HUES64 (cell line): ENCODE measurements at regions not wholly inside any gene's neighbourhood (a gene's known extent, or its start where the extent isn't known, plus 50 kb on each side); places are given as distances from the start of the nearest gene placed in this dataset.

ENCODE experiments used
- H3K27ac ChIP-seq: 2 replicates; pipeline ENCODE4 v1.7.0; 2013; ENCODE audit warnings: low read depth, low read length, inconsistent platforms
- H3K27me3 ChIP-seq: 2 replicates; pipeline ENCODE4 v1.6.1; 2013; ENCODE audit warnings: mild to moderate bottlenecking, low read length; ENCODE audit not compliant: insufficient read depth
- H3K36me3 ChIP-seq: 2 replicates; pipeline ENCODE4 v1.6.1; 2013; ENCODE audit warnings: mild to moderate bottlenecking, low read length; ENCODE audit not compliant: insufficient read depth
- H3K4me1 ChIP-seq: 2 replicates; pipeline ENCODE4 v1.6.1; 2013; ENCODE audit warnings: mild to moderate bottlenecking, low read length, moderate library complexity; ENCODE audit not compliant: insufficient read depth
- H3K4me3 ChIP-seq: 2 replicates; pipeline ENCODE4 v1.5.1; 2013; ENCODE audit warnings: mild to moderate bottlenecking, low read length, moderate library complexity
- H3K9ac ChIP-seq: 2 replicates; pipeline ENCODE4 v1.6.1; 2013; ENCODE audit warnings: mild to moderate bottlenecking, low read depth, low read length
- H3K9me3 ChIP-seq: 2 replicates; pipeline ENCODE4 v1.6.1; 2013; ENCODE audit warnings: low read depth, low read length; ENCODE audit not compliant: insufficient read depth
- WGBS: fragments of 150-250, 120-280 bp; methylation state at CpG from one replicate; pipeline ENCODE4 v1.1.7; 2013; ENCODE audit warnings: missing lambda C conversion rate; 5-methylcytosine and 5-hydroxymethylcytosine counted together

- Histone ChIP-seq H3K36me3 (no peaks in the 10 kb centered on the region), H3K27me3 (no peaks in the 10 kb centered on the region), H3K4me1 (no peaks in the 10 kb centered on the region), H3K4me3 (no peak overlapping the region), H3K27ac (no peak overlapping the region), H3K9ac (no peak overlapping the region), H3K9me3 (no peaks in the 10 kb centered on the region)
- 97% methylated on average over 8 of the region's 8 CpGs for WGBS
Measured at GRCh38 chr12:124726596-124727263, 136.9 kb downstream of the SCARB1 start.

- Histone ChIP-seq H3K36me3 (no peaks in the 10 kb centered on the region), H3K9me3 (no peaks in the 10 kb centered on the region), H3K4me3 (no peak overlapping the region), H3K27ac (no peak overlapping the region), H3K27me3 (no peaks in the 10 kb centered on the region), H3K4me1 (no peaks in the 10 kb centered on the region), H3K9ac (no peak overlapping the region)
- 91% methylated on average over 7 of the region's 7 CpGs for WGBS
Measured at GRCh38 chr12:124725597-124726237, 137.9 kb downstream of the SCARB1 start.

GRCh38 chr12:124725099-124725498 is 138.6 kb downstream of the SCARB1 start:
- Histone ChIP-seq H3K27ac (no peak overlapping the region), H3K9ac (no peak overlapping the region), H3K9me3 (no peaks in the 10 kb centered on the region), H3K27me3 (no peaks in the 10 kb centered on the region), H3K4me3 (no peak overlapping the region), H3K4me1 (no peaks in the 10 kb centered on the region), H3K36me3 (no peaks in the 10 kb centered on the region)
- 95% methylated on average over 9 of the region's 9 CpGs for WGBS

- H3K4me1 ChIP-seq, result no peaks in the 10 kb centered on the region
- H3K27me3 ChIP-seq, result no peaks in the 10 kb centered on the region
- no peaks in the 10 kb centered on the region for H3K36me3 ChIP-seq
- no peak overlapping the region for H3K4me3 ChIP-seq
- no peaks in the 10 kb centered on the region for H3K9me3 ChIP-seq
- 96% methylated on average over 3 of the region's 3 CpGs for WGBS
- H3K27ac ChIP-seq, result no peak overlapping the region
- H3K9ac ChIP-seq, result no peak overlapping the region
Measured at GRCh38 chr12:124722878-124723277, 140.8 kb downstream of the SCARB1 start.

- Histone ChIP-seq H3K4me1 (no peaks in the 10 kb centered on the region), H3K36me3 (no peaks in the 10 kb centered on the region), H3K4me3 (no peak overlapping the region), H3K9me3 (no peaks in the 10 kb centered on the region), H3K27me3 (no peaks in the 10 kb centered on the region), H3K9ac (no peak overlapping the region), H3K27ac (no peak overlapping the region)
- 80% methylated on average over 3 of the region's 3 CpGs for WGBS
Measured at GRCh38 chr12:124721501-124722162, 142.0 kb downstream of the SCARB1 start.

- Histone ChIP-seq H3K36me3 (no peaks in the 10 kb centered on the region), H3K4me3 (no peak overlapping the region), H3K27me3 (no peaks in the 10 kb centered on the region), H3K4me1 (peaks cover under 1% of the 10 kb centered on the region), H3K9ac (no peak overlapping the region), H3K9me3 (no peaks in the 10 kb centered on the region), H3K27ac (no peak overlapping the region)
- 91% methylated on average over 16 of the region's 16 CpGs for WGBS
Measured at GRCh38 chr12:124720681-124721500, 142.8 kb downstream of the SCARB1 start.

GRCh38 chr12:124720004-124720680 is 143.5 kb downstream of the SCARB1 start:
- Histone ChIP-seq H3K9ac (no peak overlapping the region), H3K27me3 (no peaks in the 10 kb centered on the region), H3K27ac (no peak overlapping the region), H3K9me3 (no peaks in the 10 kb centered on the region), H3K4me3 (no peak overlapping the region), H3K36me3 (no peaks in the 10 kb centered on the region), H3K4me1 (peaks cover 8% of the 10 kb centered on the region)
- WGBS, result 84% methylated on average over 14 of the region's 14 CpGs

GRCh38 chr12:124719231-124719630 is 144.4 kb downstream of the SCARB1 start:
- WGBS, result 87% methylated on average over 12 of the region's 12 CpGs
- no peak overlapping the region for H3K27ac ChIP-seq
- H3K9ac ChIP-seq, result no peak overlapping the region

GRCh38 chr12:124718458-124718857 is 145.2 kb downstream of the SCARB1 start:
- Histone ChIP-seq H3K4me3 (no peak overlapping the region), H3K4me1 (peaks cover 8% of the 10 kb centered on the region), H3K27me3 (no peaks in the 10 kb centered on the region), H3K27ac (no peak overlapping the region), H3K9me3 (no peaks in the 10 kb centered on the region), H3K36me3 (no peaks in the 10 kb centered on the region), H3K9ac (no peak overlapping the region)
- WGBS, result 97% methylated on average over 6 of the region's 8 CpGs

More at GRCh38 chr12:124719231-124719630, 144.4 kb downstream of the SCARB1 start:
- Histone ChIP-seq H3K9me3 (no peaks in the 10 kb centered on the region), H3K4me1 (peaks cover 8% of the 10 kb centered on the region), H3K4me3 (no peak overlapping the region), H3K27me3 (no peaks in the 10 kb centered on the region), H3K36me3 (no peaks in the 10 kb centered on the region)

GRCh38 chr12:124718036-124718435 is 145.6 kb downstream of the SCARB1 start:
- 90% methylated on average over 14 of the region's 14 CpGs for WGBS
- Histone ChIP-seq H3K4me3 (no peak overlapping the region), H3K36me3 (no peaks in the 10 kb centered on the region), H3K27ac (no peak overlapping the region), H3K4me1 (peaks cover 8% of the 10 kb centered on the region), H3K9ac (no peak overlapping the region), H3K9me3 (no peaks in the 10 kb centered on the region), H3K27me3 (no peaks in the 10 kb centered on the region)
